Bronchial epithelial cell (primary cell): ENCODE measurements at regions not wholly inside any gene's neighbourhood (a gene's known extent, or its start where the extent isn't known, plus 50 kb on each side); places are given as distances from the start of the nearest gene placed in this dataset.

Source experiments
- DNase-seq: peaks from one replicate; pipeline ENCODE4 v3.0.0-alpha.2; 2010; ENCODE audit warnings: low read depth
- FAIRE-seq: peaks from 2 replicates; lab custom pipeline; 2011; peaks lifted over from hg19 to GRCh38; lab: Jason Lieb, UNC
- H3K27me3 ChIP-seq: 2 replicates; pipeline ENCODE4 v1.5.1; 2011; ENCODE audit warnings: low read length; ENCODE audit not compliant: control insufficient read depth, insufficient read depth
- H3K36me3 ChIP-seq: 2 replicates; pipeline ENCODE4 v1.5.1; 2011; ENCODE audit warnings: low read length; ENCODE audit not compliant: control insufficient read depth, insufficient read depth
- H3K4me3 ChIP-seq: 2 replicates; pipeline ENCODE4 v1.5.1; 2011; ENCODE audit warnings: mild to moderate bottlenecking, low read depth, low read length, control low read depth
- CTCF ChIP-seq: IDR thresholded peaks from 2 replicates; pipeline ENCODE4 v1.5.1; 2011; ENCODE audit warnings: mild to moderate bottlenecking, moderate library complexity, low read length, control low read depth, inconsistent platforms; ENCODE audit not compliant: insufficient read depth, severe bottlenecking

- no peaks in the 10 kb centered on the region for H3K27me3 ChIP-seq
- FAIRE-seq (no peak), DNase-seq (no peak)
- no peak overlapping the region for H3K4me3 ChIP-seq
- no peak for TF ChIP-seq CTCF
- no peaks in the 10 kb centered on the region for H3K36me3 ChIP-seq
Observed at GRCh38 chr3:184470551-184470950, 90.7 kb downstream of the CHRD start.

- no peak for FAIRE-seq
- Histone ChIP-seq H3K27me3 (no peaks in the 10 kb centered on the region), H3K4me3 (no peak overlapping the region), H3K36me3 (no peaks in the 10 kb centered on the region)
- no peak for DNase-seq
- TF ChIP-seq CTCF: no peak
Observed at GRCh38 chr3:184471439-184471838, 90.1 kb upstream of the EPHB3 start.

GRCh38 chr3:184472723-184473428, 88.7 kb upstream of the EPHB3 start:
- Histone ChIP-seq H3K4me3 (no peak overlapping the region), H3K36me3 (no peaks in the 10 kb centered on the region), H3K27me3 (peaks cover under 1% of the 10 kb centered on the region)
- no peak for TF ChIP-seq CTCF
- FAIRE-seq (no peak), DNase-seq (no peak)

GRCh38 chr3:184474897-184475296, 86.7 kb upstream of the EPHB3 start:
- DNase-seq (no peak), FAIRE-seq (no peak)
- H3K36me3 ChIP-seq: no peaks in the 10 kb centered on the region
- H3K4me3 ChIP-seq: no peak overlapping the region
- H3K27me3 ChIP-seq: peaks cover 2% of the 10 kb centered on the region
- no peak for TF ChIP-seq CTCF

GRCh38 chr3:184477940-184478339, 83.6 kb upstream of the EPHB3 start:
- no peak overlapping the region for H3K4me3 ChIP-seq
- FAIRE-seq (no peak), DNase-seq (no peak)
- no peaks in the 10 kb centered on the region for H3K36me3 ChIP-seq
- H3K27me3 ChIP-seq: peaks cover 2% of the 10 kb centered on the region
- TF ChIP-seq CTCF: no peak
